Esophagus squamous epithelium (tissue), 5 donors: ENCODE measurements at regions not wholly inside any gene's neighbourhood (a gene's known extent, or its start where the extent isn't known, plus 50 kb on each side); places are given as distances from the start of the nearest gene placed in this dataset.
A peak's percentile ranks its signal among the peaks of the same experiment; 100 is the strongest.

Experiments
- DNase-seq: peaks from one replicate; lab custom pipeline; 2025; lab: John Stamatoyannopoulos, UW
- H3K27ac ChIP-seq, 4 donors: fragments of 200-600 bp; sonication (generic); one replicate each; pipeline ENCODE4 v1.5.1; 2016 to 2019; ENCODE audit warnings: mild to moderate bottlenecking in 1 of 4
- H3K27me3 ChIP-seq, 4 donors: fragments of 200-600 bp; sonication (generic); 1 replicate in 3 of 4; 2 replicates in 1 of 4; pipeline versions ENCODE4 v1.5.1 to v1.6.0; 2017 to 2021; ENCODE audit warnings: antibody characterized with exemption in 1 of 4
- H3K36me3 ChIP-seq, 3 donors: fragments of 200-600 bp; sonication (generic); one replicate each; pipeline ENCODE4 v1.5.1; 2016 to 2019
- H3K4me1 ChIP-seq, 3 donors: fragments of 200-600 bp; sonication (generic); one replicate each; pipeline ENCODE4 v1.5.1; 2017 to 2019
- H3K4me3 ChIP-seq, 4 donors: fragments of 200-600 bp; sonication (generic); 1 replicate in 3 of 4; 2 replicates in 1 of 4; pipeline ENCODE4 v1.5.1; 2016 to 2019; ENCODE audit warnings: mild to moderate bottlenecking in 2 of 4, moderate library complexity in 1 of 4
- H3K9me3 ChIP-seq, 3 donors: fragments of 200-600 bp; sonication (generic); one replicate each; pipeline ENCODE4 v1.5.1; 2016 to 2019
- POLR2A ChIP-seq, 4 donors: fragments of 450-650 bp; IDR thresholded peaks; one replicate each; pipeline ENCODE4 v1.6.1; 2017; ENCODE audit warnings: antibody characterized with exemption in 4 of 4, mild to moderate bottlenecking in 4 of 4, moderate library complexity in 3 of 4
- whole genome bisulfite sequencing, 2 donors: methylation state at CpG; one replicate each; pipeline ENCODE4 v1.1.5; 2018; 5-methylcytosine and 5-hydroxymethylcytosine counted together
- intact Hi-C: fragments of 100-400 bp; cut with DNase I; formaldehyde crosslinking; loops from one replicate; pipeline ENCODE4 v1.15.0; 2022
- TF ChIP-seq, protein P1 (sequence below), 6 experiments: fragments of 450-650 bp in 4 of 6; fragments of 200-600 bp in 2 of 6; sonication (generic) in 2 of 6; IDR thresholded peaks; one replicate each; pipeline ENCODE4 v1.5.1; 2016 to 2019; ENCODE audit warnings: antibody characterized with exemption in 6 of 6, mild to moderate bottlenecking in 4 of 6, moderate library complexity in 4 of 6
- donor health status: DM: yes; HTN: yes; CAD: no.

DNA sequence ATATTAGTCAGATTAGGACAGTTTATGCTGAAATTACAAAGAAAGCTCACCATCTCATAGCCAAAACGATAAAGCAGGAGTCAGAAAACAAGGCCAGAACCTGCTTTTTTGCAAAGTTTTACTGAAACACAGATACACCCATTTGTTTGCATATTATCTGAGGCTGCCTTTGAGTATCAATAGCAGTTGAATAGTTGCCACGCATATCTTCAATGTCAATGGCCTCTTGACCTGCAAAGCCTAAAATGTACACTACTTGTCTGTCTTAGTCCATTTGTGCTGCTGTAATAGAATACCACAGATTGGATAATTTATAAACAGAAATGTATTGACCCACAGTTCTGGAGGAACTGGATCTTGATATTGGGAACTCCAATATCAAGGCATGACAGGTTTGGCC, 94.1 kb upstream of the NT5E start:
- peaks cover 0 to 6% (median 0%) of the 10 kb centered on the region in 4 donors for H3K27me3 ChIP-seq
- DNase-seq: no peak
- no peaks in the 10 kb centered on the region for H3K9me3 ChIP-seq
- 50 to 61% methylated on average over 2 of the region's 2 CpGs for WGBS, 2 donors
- H3K36me3 ChIP-seq: no peaks in the 10 kb centered on the region
- peaks cover 0 to 5% (median 0%) of the 10 kb centered on the region in 3 donors for H3K4me1 ChIP-seq
- TF ChIP-seq, protein P1, sequence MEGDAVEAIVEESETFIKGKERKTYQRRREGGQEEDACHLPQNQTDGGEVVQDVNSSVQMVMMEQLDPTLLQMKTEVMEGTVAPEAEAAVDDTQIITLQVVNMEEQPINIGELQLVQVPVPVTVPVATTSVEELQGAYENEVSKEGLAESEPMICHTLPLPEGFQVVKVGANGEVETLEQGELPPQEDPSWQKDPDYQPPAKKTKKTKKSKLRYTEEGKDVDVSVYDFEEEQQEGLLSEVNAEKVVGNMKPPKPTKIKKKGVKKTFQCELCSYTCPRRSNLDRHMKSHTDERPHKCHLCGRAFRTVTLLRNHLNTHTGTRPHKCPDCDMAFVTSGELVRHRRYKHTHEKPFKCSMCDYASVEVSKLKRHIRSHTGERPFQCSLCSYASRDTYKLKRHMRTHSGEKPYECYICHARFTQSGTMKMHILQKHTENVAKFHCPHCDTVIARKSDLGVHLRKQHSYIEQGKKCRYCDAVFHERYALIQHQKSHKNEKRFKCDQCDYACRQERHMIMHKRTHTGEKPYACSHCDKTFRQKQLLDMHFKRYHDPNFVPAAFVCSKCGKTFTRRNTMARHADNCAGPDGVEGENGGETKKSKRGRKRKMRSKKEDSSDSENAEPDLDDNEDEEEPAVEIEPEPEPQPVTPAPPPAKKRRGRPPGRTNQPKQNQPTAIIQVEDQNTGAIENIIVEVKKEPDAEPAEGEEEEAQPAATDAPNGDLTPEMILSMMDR (IDR thresholded peaks at IDR 0.05): no peak
- TF ChIP-seq POLR2A (IDR thresholded peaks at IDR 0.05): no peak
- no peak overlapping the region for H3K4me3 ChIP-seq
- H3K27ac ChIP-seq: no peak overlapping the region
- intact Hi-C loops: loop anchor here (2.0 kb wide), 1 partner anchor 127 kb away; no protein-coding TSS in a partner anchor

GRCh38 chr6:85354761-85355618, 94.9 kb upstream of the NT5E start:
- no peaks in the 10 kb centered on the region for H3K36me3 ChIP-seq
- no peak overlapping the region for H3K4me3 ChIP-seq
- no peaks in the 10 kb centered on the region for H3K4me1 ChIP-seq
- peaks cover 0 to 6% (median 0%) of the 10 kb centered on the region in 4 donors for H3K27me3 ChIP-seq
- DNase-seq: no peak
- TF ChIP-seq POLR2A (IDR thresholded peaks at IDR 0.05): no peak
- TF ChIP-seq, protein P1 (IDR thresholded peaks at IDR 0.05): peak; percentile 88 to 97 (median 96)
- intact Hi-C loops: loop anchor here (2.0 kb wide), 1 partner anchor 128 kb away; no protein-coding TSS in a partner anchor
- 25 to 27% methylated on average over 10 of the region's 10 CpGs for WGBS, 2 donors
- H3K27ac ChIP-seq: no peak overlapping the region
- no peaks in the 10 kb centered on the region for H3K9me3 ChIP-seq

GRCh38 chr6:85353012-85353411, 96.9 kb upstream of the NT5E start:
- Histone ChIP-seq H3K27ac (no peak overlapping the region), H3K4me1 (no peaks in the 10 kb centered on the region), H3K4me3 (no peak overlapping the region), H3K27me3 (peaks cover 0 to under 1% (median 0%) of the 10 kb centered on the region in 4 donors), H3K36me3 (no peaks in the 10 kb centered on the region), H3K9me3 (no peaks in the 10 kb centered on the region)
- 91 to 94% methylated on average over 3 of the region's 3 CpGs for WGBS, 2 donors
- TF ChIP-seq, protein P1 (IDR thresholded peaks at IDR 0.05): no peak
- TF ChIP-seq POLR2A (IDR thresholded peaks at IDR 0.05): no peak
- intact Hi-C loops: no loop called here
- DNase-seq: no peak

GRCh38 chr6:85348643-85349042, 101.2 kb upstream of the NT5E start:
- no peak for TF ChIP-seq POLR2A (IDR thresholded peaks at IDR 0.05)
- TF ChIP-seq, protein P1 (IDR thresholded peaks at IDR 0.05): no peak
- WGBS, 2 donors: 91 to 96% methylated on average over 3 to 4 of the region's 5 CpGs
- Histone ChIP-seq H3K36me3 (no peaks in the 10 kb centered on the region), H3K27ac (no peak overlapping the region), H3K27me3 (no peaks in the 10 kb centered on the region), H3K4me1 (peaks cover 0 to 15% (median 0%) of the 10 kb centered on the region in 3 donors), H3K9me3 (no peaks in the 10 kb centered on the region), H3K4me3 (no peak overlapping the region)
- no peak for DNase-seq
- intact Hi-C loops: no loop called here

GRCh38 chr6:85347812-85348211, 102.1 kb upstream of the NT5E start:
- intact Hi-C loops: no loop called here
- Histone ChIP-seq H3K9me3 (no peaks in the 10 kb centered on the region), H3K36me3 (no peaks in the 10 kb centered on the region), H3K4me1 (peaks cover 0 to 15% (median 0%) of the 10 kb centered on the region in 3 donors), H3K27ac (no peak overlapping the region), H3K4me3 (no peak overlapping the region), H3K27me3 (no peaks in the 10 kb centered on the region)
- no peak for DNase-seq
- WGBS, 2 donors: 28 to 33% methylated on average over 1 of the region's 1 CpG
- TF ChIP-seq POLR2A (IDR thresholded peaks at IDR 0.05): no peak
- TF ChIP-seq, protein P1 (IDR thresholded peaks at IDR 0.05): no peak
